Upper lobe of left lung (tissue), 6 donors: ENCODE measurements at regions not wholly inside any gene's neighbourhood (a gene's known extent, or its start where the extent isn't known, plus 50 kb on each side); places are given as distances from the start of the nearest gene placed in this dataset.
A peak's percentile ranks its signal among the peaks of the same experiment; 100 is the strongest.

Source experiments
- ATAC-seq, 2 donors: fragments of 200-7000 bp; cut with Tn5 transposase; one replicate each; pipeline ENCODE4 v1.9.1; 2022; ENCODE audit warnings: mild to moderate bottlenecking in 2 of 2, moderate library complexity in 2 of 2; ENCODE audit not compliant: low FRiP score in 2 of 2
- DNase-seq, 2 donors: peaks; one replicate each; pipeline ENCODE4 v3.0.0-alpha.2; 2019 to 2020
- H3K27ac ChIP-seq, 4 donors: fragments of 200-600 bp; sonication (generic); one replicate each; pipeline ENCODE4 v1.5.1; 2016 to 2019
- H3K27me3 ChIP-seq, 4 donors: fragments of 200-600 bp; sonication (generic); one replicate each; pipeline ENCODE4 v1.5.1; 2017 to 2019
- H3K36me3 ChIP-seq, 4 donors: fragments of 200-600 bp; sonication (generic); one replicate each; pipeline ENCODE4 v1.5.1; 2016 to 2019
- H3K4me1 ChIP-seq, 4 donors: fragments of 200-600 bp; sonication (generic); one replicate each; pipeline ENCODE4 v1.5.1; 2018 to 2019
- H3K4me3 ChIP-seq, 4 donors: fragments of 200-600 bp; sonication (generic); one replicate each; pipeline ENCODE4 v1.5.1; 2017 to 2019; ENCODE audit warnings: mild to moderate bottlenecking in 2 of 4, moderate library complexity in 1 of 4
- H3K9me3 ChIP-seq, 4 donors: fragments of 200-600 bp; sonication (generic); one replicate each; pipeline ENCODE4 v1.5.1; 2018 to 2019
- CTCF ChIP-seq, 6 experiments: fragments of 450-650 bp in 4 of 6; fragments of 200-600 bp in 2 of 6; sonication (generic) in 2 of 6; IDR thresholded peaks; one replicate each; pipeline ENCODE4 v1.5.1; 2016 to 2019; ENCODE audit warnings: antibody characterized with exemption in 6 of 6
- EP300 ChIP-seq, 4 donors: sonication (generic); formaldehyde crosslinking; IDR thresholded peaks; one replicate each; pipeline ENCODE4 v1.5.1; 2017; ENCODE audit warnings: antibody characterized with exemption in 4 of 4, control low read depth in 2 of 4
- POLR2A ChIP-seq, 4 donors: fragments of 450-650 bp; IDR thresholded peaks; one replicate each; pipeline ENCODE4 v1.5.1; 2016 to 2017; ENCODE audit warnings: antibody characterized with exemption in 4 of 4, mild to moderate bottlenecking in 2 of 4
- POLR2AphosphoS5 ChIP-seq, 2 donors: sonication (generic); formaldehyde crosslinking; IDR thresholded peaks; one replicate each; pipeline ENCODE4 v1.5.1; 2017; ENCODE audit warnings: antibody characterized with exemption in 2 of 2
- WGBS, 2 donors: methylation state at CpG; one replicate each; pipeline ENCODE4 v1.1.5; 2017 to 2018; 5-methylcytosine and 5-hydroxymethylcytosine counted together
- donor health status: DM: no; HTN: no; CAD: no; lungs with moderate emphysema.
- donor health status: DM: no; HTN: yes; CAD: no; lungs with severe emphysema.

GRCh38 chr6:9062596-9062995 is 627.3 kb upstream of the SLC35B3 start:
- ATAC-seq: no peak
- TF ChIP-seq CTCF (IDR thresholded peaks at IDR 0.05): no peak
- TF ChIP-seq POLR2A (IDR thresholded peaks at IDR 0.05): no peak
- TF ChIP-seq POLR2AphosphoS5 (IDR thresholded peaks at IDR 0.05): no peak
- no peak for TF ChIP-seq EP300 (IDR thresholded peaks at IDR 0.05)
- 80 to 86% methylated on average over 2 of the region's 2 CpGs for WGBS, 2 donors
- no peaks in the 10 kb centered on the region for H3K4me1 ChIP-seq
- no peak overlapping the region for H3K27ac ChIP-seq
- no peaks in the 10 kb centered on the region for H3K36me3 ChIP-seq
- H3K9me3 ChIP-seq: no peaks in the 10 kb centered on the region
- no peak overlapping the region for H3K4me3 ChIP-seq
- DNase-seq: no peak
- H3K27me3 ChIP-seq: no peaks in the 10 kb centered on the region

- TF ChIP-seq POLR2A (IDR thresholded peaks at IDR 0.05): no peak
- TF ChIP-seq POLR2AphosphoS5 (IDR thresholded peaks at IDR 0.05): no peak
- no peak for TF ChIP-seq CTCF (IDR thresholded peaks at IDR 0.05)
- TF ChIP-seq EP300 (IDR thresholded peaks at IDR 0.05): no peak
- 51 to 64% methylated on average over 2 of the region's 2 CpGs for WGBS, 2 donors
Measured at GRCh38 chr6:9057937-9058336, 622.6 kb upstream of the SLC35B3 start.

GRCh38 chr6:9056556-9056955 is 621.2 kb upstream of the SLC35B3 start:
- no peak for ATAC-seq
- TF ChIP-seq EP300 (IDR thresholded peaks at IDR 0.05): no peak
- no peak for TF ChIP-seq CTCF (IDR thresholded peaks at IDR 0.05)
- TF ChIP-seq POLR2AphosphoS5 (IDR thresholded peaks at IDR 0.05): no peak
- no peak for TF ChIP-seq POLR2A (IDR thresholded peaks at IDR 0.05)
- Histone ChIP-seq H3K27me3 (no peaks in the 10 kb centered on the region), H3K4me3 (no peak overlapping the region), H3K4me1 (no peaks in the 10 kb centered on the region), H3K9me3 (no peaks in the 10 kb centered on the region), H3K27ac (no peak overlapping the region), H3K36me3 (no peaks in the 10 kb centered on the region)
- DNase-seq: no peak
- 35 to 41% methylated on average over 2 of the region's 2 CpGs for WGBS, 2 donors

More at GRCh38 chr6:9057937-9058336, 622.6 kb upstream of the SLC35B3 start:
- Histone ChIP-seq H3K36me3 (no peaks in the 10 kb centered on the region), H3K27ac (no peak overlapping the region), H3K4me1 (no peaks in the 10 kb centered on the region), H3K4me3 (no peak overlapping the region), H3K27me3 (no peaks in the 10 kb centered on the region), H3K9me3 (no peaks in the 10 kb centered on the region)
- DNase-seq: no peak
- ATAC-seq: no peak

- 78 to 88% methylated on average over 3 of the region's 3 CpGs for WGBS, 2 donors
- ATAC-seq: no peak
- no peak for DNase-seq
- H3K9me3 ChIP-seq: peaks cover 0 to 3% (median 0%) of the 10 kb centered on the region in 4 donors
- TF ChIP-seq POLR2A (IDR thresholded peaks at IDR 0.05): no peak
- no peak for TF ChIP-seq EP300 (IDR thresholded peaks at IDR 0.05)
- no peak for TF ChIP-seq CTCF (IDR thresholded peaks at IDR 0.05)
- no peak for TF ChIP-seq POLR2AphosphoS5 (IDR thresholded peaks at IDR 0.05)
- no peaks in the 10 kb centered on the region for H3K4me1 ChIP-seq
- no peak overlapping the region for H3K27ac ChIP-seq
- H3K4me3 ChIP-seq: no peak overlapping the region
- H3K27me3 ChIP-seq: no peaks in the 10 kb centered on the region
- no peaks in the 10 kb centered on the region for H3K36me3 ChIP-seq
Measured at GRCh38 chr6:9044426-9044825, 609.1 kb upstream of the SLC35B3 start.

- H3K4me3 ChIP-seq: no peak overlapping the region
- no peaks in the 10 kb centered on the region for H3K36me3 ChIP-seq
- WGBS, 2 donors: 96% methylated on average over 36 of the region's 36 CpGs; no CpG with 5 or more reads in 1 of the 2 donors
- H3K27ac ChIP-seq: no peak overlapping the region
- ATAC-seq (no peak), DNase-seq (peak in 1 of 2 donors; percentile 73)
- TF ChIP-seq POLR2AphosphoS5 (IDR thresholded peaks at IDR 0.05) (no peak), POLR2A (IDR thresholded peaks at IDR 0.05) (no peak), EP300 (IDR thresholded peaks at IDR 0.05) (no peak), CTCF (IDR thresholded peaks at IDR 0.05) (no peak)
- peaks cover 0 to 3% (median 0%) of the 10 kb centered on the region in 4 donors for H3K9me3 ChIP-seq
- no peaks in the 10 kb centered on the region for H3K4me1 ChIP-seq
- H3K27me3 ChIP-seq: no peaks in the 10 kb centered on the region
Measured at GRCh38 chr6:9040718-9041117, 605.4 kb upstream of the SLC35B3 start.
